ENCODE measurements at regions not wholly inside any gene's neighbourhood (a gene's known extent, or its start where the extent isn't known, plus 50 kb on each side); places are given as distances from the start of the nearest gene placed in this dataset.
"Not testable (repeated sequence)": the region's sequence is repeated elsewhere in the genome, so short reads cannot be mapped to it uniquely, and the experiment has no call there.

- H3K27me3 ChIP-seq, result no peaks in the 10 kb centered on the region
- no peaks in the 10 kb centered on the region for H3K36me3 ChIP-seq
- no peak overlapping the region for H3K27ac ChIP-seq
- no peak for ATAC-seq (ENCODE audit: low FRiP score in 2 of 2)
- TF ChIP-seq POLR2AphosphoS5 (IDR thresholded peaks at IDR 0.05) (no peak), EP300 (IDR thresholded peaks at IDR 0.05) (no peak), POLR2A (IDR thresholded peaks at IDR 0.05) (no peak), CTCF (IDR thresholded peaks at IDR 0.05) (no peak)
- no peaks in the 10 kb centered on the region for H3K9me3 ChIP-seq
- no peak overlapping the region for H3K4me3 ChIP-seq
- no peak for DNase-seq
- no peaks in the 10 kb centered on the region for H3K4me1 ChIP-seq
- 47% methylated on average over 1 of the region's 1 CpG; no CpG with 5 or more reads in 1 of the 2 donors for WGBS, 2 donors
These were observed 156.9 kb downstream of the PLCE1 start for GRCh38 chr10:94150541-94151184.

GRCh38 chr10:94155722-94156271 lies 162.1 kb downstream of the PLCE1 start:
- Histone ChIP-seq H3K4me3 (no peak overlapping the region), H3K9me3 (no peaks in the 10 kb centered on the region), H3K27me3 (no peaks in the 10 kb centered on the region), H3K36me3 (no peaks in the 10 kb centered on the region), H3K27ac (no peak overlapping the region), H3K4me1 (no peaks in the 10 kb centered on the region)
- no peak for ATAC-seq (ENCODE audit: low FRiP score in 2 of 2)
- no peak for TF ChIP-seq CTCF (IDR thresholded peaks at IDR 0.05)
- TF ChIP-seq POLR2AphosphoS5 (IDR thresholded peaks at IDR 0.05), result no peak
- TF ChIP-seq EP300 (IDR thresholded peaks at IDR 0.05), result no peak
- TF ChIP-seq POLR2A (IDR thresholded peaks at IDR 0.05), result no peak
- 72 to 80% methylated on average over 4 of the region's 4 CpGs for WGBS, 2 donors
- no peak for DNase-seq

GRCh38 chr10:94156453-94156852 lies 162.7 kb downstream of the PLCE1 start:
- Histone ChIP-seq H3K9me3 (no peaks in the 10 kb centered on the region), H3K27ac (no peak overlapping the region), H3K36me3 (no peaks in the 10 kb centered on the region), H3K4me1 (no peaks in the 10 kb centered on the region), H3K4me3 (no peak overlapping the region), H3K27me3 (no peaks in the 10 kb centered on the region)
- WGBS, 2 donors, result 64 to 66% methylated on average over 3 of the region's 3 CpGs
- TF ChIP-seq POLR2AphosphoS5 (IDR thresholded peaks at IDR 0.05) (no peak), EP300 (IDR thresholded peaks at IDR 0.05) (no peak), POLR2A (IDR thresholded peaks at IDR 0.05) (no peak)
- DNase-seq, result no peak
- peak in 1 of 2 donors; percentile 14 for ATAC-seq (ENCODE audit: low FRiP score in 2 of 2)

- H3K27ac ChIP-seq; H3K27me3 ChIP-seq; H3K4me3 ChIP-seq; ATAC-seq (ENCODE audit: low FRiP score in 2 of 2); H3K4me1 ChIP-seq; H3K36me3 ChIP-seq; H3K9me3 ChIP-seq: not testable (repeated sequence)
- DNase-seq, result peak in 1 of 2 donors; percentile 7
- 75 to 87% methylated on average over 5 to 12 of the region's 12 CpGs for WGBS, 2 donors
These were observed 171.5 kb downstream of the PLCE1 start for GRCh38 chr10:94165158-94165611.

- WGBS, 2 donors, result 79 to 80% methylated on average over 2 of the region's 2 CpGs
- Histone ChIP-seq H3K4me1 (peaks cover 0 to 16% (median 2%) of the 10 kb centered on the region in 4 donors), H3K27me3 (no peaks in the 10 kb centered on the region), H3K27ac (no peak overlapping the region), H3K4me3 (no peak overlapping the region), H3K9me3 (no peaks in the 10 kb centered on the region), H3K36me3 (no peaks in the 10 kb centered on the region)
- no peak for TF ChIP-seq CTCF (IDR thresholded peaks at IDR 0.05)
- no peak for TF ChIP-seq EP300 (IDR thresholded peaks at IDR 0.05)
- no peak for TF ChIP-seq POLR2AphosphoS5 (IDR thresholded peaks at IDR 0.05)
- TF ChIP-seq POLR2A (IDR thresholded peaks at IDR 0.05), result no peak
- ATAC-seq (ENCODE audit: low FRiP score in 2 of 2) (no peak), DNase-seq (no peak)
These were observed 178.6 kb downstream of the PLCE1 start for GRCh38 chr10:94172332-94172731.

GRCh38 chr10:94173594-94173993 lies 179.9 kb downstream of the PLCE1 start:
- WGBS, 2 donors, result 47 to 48% methylated on average over 3 of the region's 3 CpGs
- TF ChIP-seq POLR2A (IDR thresholded peaks at IDR 0.05) (no peak), CTCF (IDR thresholded peaks at IDR 0.05) (no peak), EP300 (IDR thresholded peaks at IDR 0.05) (peak in 1 of 4 donors; percentile 2)
- ATAC-seq (ENCODE audit: low FRiP score in 2 of 2), result no peak
- Histone ChIP-seq H3K4me3 (no peak overlapping the region), H3K27me3 (no peaks in the 10 kb centered on the region), H3K9me3 (no peaks in the 10 kb centered on the region), H3K36me3 (no peaks in the 10 kb centered on the region), H3K4me1 (peaks cover 0 to 16% (median 2%) of the 10 kb centered on the region in 4 donors), H3K27ac (peak overlapping the region in 1 of 4 donors; percentile 38)
- DNase-seq, result no peak
